Natural killer cell (primary cell): ENCODE measurements at regions not wholly inside any gene's neighbourhood (a gene's known extent, or its start where the extent isn't known, plus 50 kb on each side); places are given as distances from the start of the nearest gene placed in this dataset.

ENCODE experiments used
- ATAC-seq, 3 donors: fragments of 150-1000 bp in 2 of 3; fragments of 200-7000 bp in 1 of 3; cut with Tn5 transposase; 1 replicate in 1 of 3; 2 replicates in 2 of 3; pipeline ENCODE4 v1.10.0; 2021; ENCODE audit warnings: mild to moderate bottlenecking in 2 of 3, moderate library complexity in 2 of 3
- DNase-seq, 2 donors: peaks; one replicate each; pipeline versions ENCODE4 v3.0.0 to v3.0.0-alpha.2; 2013 to 2021; ENCODE audit warnings: mixed read lengths in 1 of 2
- H3K27ac ChIP-seq: one replicate; pipeline ENCODE4 v1.5.1; 2013; ENCODE audit warnings: mild to moderate bottlenecking, low read length
- H3K27me3 ChIP-seq: one replicate; pipeline ENCODE4 v1.6.1; 2013; ENCODE audit warnings: low read length; ENCODE audit not compliant: control insufficient read depth, insufficient read depth
- H3K36me3 ChIP-seq: one replicate; pipeline ENCODE4 v1.6.1; 2013; ENCODE audit warnings: low read length; ENCODE audit not compliant: control insufficient read depth, insufficient read depth
- H3K4me1 ChIP-seq: one replicate; pipeline ENCODE4 v1.6.1; 2013; ENCODE audit warnings: low read length; ENCODE audit not compliant: control insufficient read depth, insufficient read depth
- H3K4me3 ChIP-seq: one replicate; pipeline ENCODE4 v1.5.1; 2013; ENCODE audit warnings: low read length
- H3K9me3 ChIP-seq: one replicate; pipeline ENCODE4 v1.6.1; 2013; ENCODE audit warnings: low read length; ENCODE audit not compliant: control insufficient read depth, insufficient read depth
- H3K27ac Mint-ChIP-seq, 2 donors: one replicate each; pipeline ENCODE4 v1.8.0; 2022; ENCODE audit warnings: mild to moderate bottlenecking in 2 of 2, mixed read lengths in 2 of 2, moderate library complexity in 1 of 2
- H3K27me3 Mint-ChIP-seq, 2 donors: one replicate each; pipeline ENCODE4 v1.8.0; 2022; ENCODE audit warnings: low read depth in 2 of 2, mixed read lengths in 2 of 2
- H3K36me3 Mint-ChIP-seq: one replicate; pipeline ENCODE4 v1.8.0; 2022; ENCODE audit warnings: mixed read lengths
- H3K4me1 Mint-ChIP-seq, 2 donors: one replicate each; pipeline ENCODE4 v1.8.0; 2022; ENCODE audit warnings: mixed read lengths in 2 of 2
- H3K4me3 Mint-ChIP-seq: one replicate; pipeline ENCODE4 v1.8.0; 2022; ENCODE audit warnings: mild to moderate bottlenecking, moderate library complexity, mixed read lengths
- H3K9me3 Mint-ChIP-seq, 2 donors: one replicate each; pipeline ENCODE4 v1.8.0; 2022; ENCODE audit warnings: mixed read lengths in 2 of 2
- WGBS: methylation state at CpG from one replicate; pipeline ENCODE4 v1.1.7; 2013; ENCODE audit warnings: missing lambda C conversion rate; ENCODE audit not compliant: insufficient coverage; 5-methylcytosine and 5-hydroxymethylcytosine counted together
- intact Hi-C: fragments of 100-400 bp; cut with micrococcal nuclease; formaldehyde crosslinking; loops from one replicate; pipeline ENCODE4 v1.14.2; 2022
- TF ChIP-seq, protein P1 (sequence below): fragments of 200-600 bp; IDR thresholded peaks from one replicate; pipeline ENCODE4 v1.8.0; 2022; ENCODE audit warnings: antibody characterized with exemption

DNA sequence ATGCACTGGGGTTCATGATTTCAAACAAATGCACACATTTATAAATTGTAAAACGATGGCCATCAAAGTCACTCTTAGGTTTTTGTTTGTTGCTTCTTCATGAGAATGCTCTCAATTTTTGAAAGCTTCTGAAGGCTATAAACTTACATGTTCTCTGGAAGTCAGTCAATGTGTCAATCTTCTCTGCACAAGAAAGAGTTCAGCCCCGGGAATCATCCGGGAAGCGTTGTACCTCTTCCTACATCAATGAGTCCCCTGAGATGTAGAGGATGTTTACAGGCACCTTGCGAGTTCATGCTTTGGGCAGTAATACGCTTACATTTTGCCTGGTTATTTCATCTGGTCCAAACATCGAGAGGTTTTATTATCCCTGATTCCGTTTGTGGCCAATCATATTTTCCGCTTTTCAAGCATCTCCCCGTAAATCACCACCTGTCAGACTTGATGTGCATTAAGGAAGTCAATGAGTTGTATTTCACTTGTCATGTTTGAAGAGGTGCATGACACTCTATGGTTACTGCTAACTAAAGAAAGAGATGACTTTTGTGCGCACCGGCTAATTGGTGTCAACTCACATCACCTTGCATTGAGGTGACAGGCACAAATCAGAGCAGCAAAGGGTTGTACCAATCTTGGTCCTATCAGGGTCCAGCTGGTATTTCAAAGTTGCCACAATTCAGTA is 750.7 kb downstream of the SORCS3 start:
- H3K27ac ChIP-seq, result no peak overlapping the region
- no peak for DNase-seq
- Mint-ChIP-seq H3K9me3 (peaks cover 16 to 17% of the 10 kb centered on the region in 2 donors), H3K27ac (no peak overlapping the region), H3K27me3 (no peaks in the 10 kb centered on the region), H3K4me1 (no peaks in the 10 kb centered on the region), H3K36me3 (no peaks in the 10 kb centered on the region), H3K4me3 (no peak overlapping the region)
- no peaks in the 10 kb centered on the region for H3K4me1 ChIP-seq
- no peaks in the 10 kb centered on the region for H3K27me3 ChIP-seq
- TF ChIP-seq, protein P1, sequence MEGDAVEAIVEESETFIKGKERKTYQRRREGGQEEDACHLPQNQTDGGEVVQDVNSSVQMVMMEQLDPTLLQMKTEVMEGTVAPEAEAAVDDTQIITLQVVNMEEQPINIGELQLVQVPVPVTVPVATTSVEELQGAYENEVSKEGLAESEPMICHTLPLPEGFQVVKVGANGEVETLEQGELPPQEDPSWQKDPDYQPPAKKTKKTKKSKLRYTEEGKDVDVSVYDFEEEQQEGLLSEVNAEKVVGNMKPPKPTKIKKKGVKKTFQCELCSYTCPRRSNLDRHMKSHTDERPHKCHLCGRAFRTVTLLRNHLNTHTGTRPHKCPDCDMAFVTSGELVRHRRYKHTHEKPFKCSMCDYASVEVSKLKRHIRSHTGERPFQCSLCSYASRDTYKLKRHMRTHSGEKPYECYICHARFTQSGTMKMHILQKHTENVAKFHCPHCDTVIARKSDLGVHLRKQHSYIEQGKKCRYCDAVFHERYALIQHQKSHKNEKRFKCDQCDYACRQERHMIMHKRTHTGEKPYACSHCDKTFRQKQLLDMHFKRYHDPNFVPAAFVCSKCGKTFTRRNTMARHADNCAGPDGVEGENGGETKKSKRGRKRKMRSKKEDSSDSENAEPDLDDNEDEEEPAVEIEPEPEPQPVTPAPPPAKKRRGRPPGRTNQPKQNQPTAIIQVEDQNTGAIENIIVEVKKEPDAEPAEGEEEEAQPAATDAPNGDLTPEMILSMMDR, result no peak
- no peak for ATAC-seq
- 92% methylated on average over 12 of the region's 12 CpGs for WGBS
- H3K4me3 ChIP-seq, result no peak overlapping the region
- H3K36me3 ChIP-seq, result no peaks in the 10 kb centered on the region
- no peaks in the 10 kb centered on the region for H3K9me3 ChIP-seq
- intact Hi-C loops, result no loop called here

GRCh38 chr10:105387971-105388370 is 746.9 kb downstream of the SORCS3 start:
- Mint-ChIP-seq H3K36me3 (no peaks in the 10 kb centered on the region), H3K4me1 (no peaks in the 10 kb centered on the region), H3K27me3 (no peaks in the 10 kb centered on the region), H3K4me3 (no peak overlapping the region), H3K9me3 (peaks cover 22 to 24% of the 10 kb centered on the region in 2 donors), H3K27ac (no peak overlapping the region)
- Histone ChIP-seq H3K4me3 (no peak overlapping the region), H3K27me3 (no peaks in the 10 kb centered on the region), H3K4me1 (no peaks in the 10 kb centered on the region), H3K9me3 (peaks cover 2% of the 10 kb centered on the region), H3K36me3 (no peaks in the 10 kb centered on the region), H3K27ac (no peak overlapping the region)
- TF ChIP-seq, protein P1, result no peak
- ATAC-seq (no peak), DNase-seq (no peak)
- intact Hi-C loops, result no loop called here
- WGBS, result 76% methylated on average over 2 of the region's 3 CpGs

DNA sequence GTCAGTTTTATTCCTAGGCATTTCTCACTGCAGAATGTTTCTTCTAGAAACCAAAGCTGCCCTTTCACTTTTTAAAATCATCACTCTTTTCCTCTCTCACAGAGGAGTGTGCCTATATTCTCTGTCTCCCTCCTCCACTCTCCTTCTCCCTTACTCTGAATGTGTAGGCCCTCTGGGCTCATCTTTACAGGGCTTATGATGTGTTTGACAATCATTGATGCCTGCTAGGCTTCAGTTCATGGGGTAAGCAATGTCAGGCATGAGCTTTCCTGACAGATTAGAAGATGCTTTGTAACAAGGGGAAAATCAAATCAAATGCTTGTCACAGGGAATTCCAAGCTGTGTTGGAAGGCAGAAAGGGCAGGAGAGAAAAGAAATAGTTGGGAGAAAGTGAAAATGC is 742.9 kb downstream of the SORCS3 start:
- Histone ChIP-seq H3K36me3 (no peaks in the 10 kb centered on the region), H3K4me3 (no peak overlapping the region), H3K27me3 (no peaks in the 10 kb centered on the region), H3K9me3 (peaks cover 2% of the 10 kb centered on the region), H3K4me1 (no peaks in the 10 kb centered on the region), H3K27ac (no peak overlapping the region)
- intact Hi-C loops, result no loop called here
- TF ChIP-seq, protein P1, result no peak
- Mint-ChIP-seq H3K9me3 (peaks cover 14 to 16% of the 10 kb centered on the region in 2 donors), H3K27ac (no peak overlapping the region), H3K27me3 (no peaks in the 10 kb centered on the region), H3K4me3 (no peak overlapping the region), H3K4me1 (no peaks in the 10 kb centered on the region), H3K36me3 (no peaks in the 10 kb centered on the region)
- DNase-seq (no peak), ATAC-seq (no peak)

GRCh38 chr10:105370692-105371091 is 729.6 kb downstream of the SORCS3 start:
- Mint-ChIP-seq H3K27me3 (no peaks in the 10 kb centered on the region), H3K36me3 (no peaks in the 10 kb centered on the region), H3K4me3 (no peak overlapping the region), H3K27ac (no peak overlapping the region), H3K9me3 (peaks cover 18 to 22% of the 10 kb centered on the region in 2 donors), H3K4me1 (no peaks in the 10 kb centered on the region)
- peaks cover 2% of the 10 kb centered on the region for H3K9me3 ChIP-seq
- no peak overlapping the region for H3K27ac ChIP-seq
- no peaks in the 10 kb centered on the region for H3K27me3 ChIP-seq
- TF ChIP-seq, protein P1, result no peak
- ATAC-seq, result no peak
- no peaks in the 10 kb centered on the region for H3K36me3 ChIP-seq
- H3K4me1 ChIP-seq, result no peaks in the 10 kb centered on the region
- intact Hi-C loops, result no loop called here
- WGBS, result 93% methylated on average over 4 of the region's 5 CpGs
- no peak overlapping the region for H3K4me3 ChIP-seq
- no peak for DNase-seq
